Stimulated activated CD4-positive, alpha-beta T cell treated with anti-CD3 and anti-CD28 coated beads, Interleukin-15, amount 100 ng/mL, for 48 hours (primary cell): ENCODE measurements at regions not wholly inside any gene's neighbourhood (a gene's known extent, or its start where the extent isn't known, plus 50 kb on each side); places are given as distances from the start of the nearest gene placed in this dataset.
"Not testable (repeated sequence)": the region's sequence is repeated elsewhere in the genome, so short reads cannot be mapped to it uniquely, and the experiment has no call there.

ENCODE experiments used
- DNase-seq, 2 donors: peaks; one replicate each; pipeline ENCODE4 v3.0.0-alpha.2; 2020; ENCODE audit warnings: low read depth in 2 of 2

- DNase-seq, result no peak
Measured at GRCh38 chr20:56724241-56724757, 95.2 kb downstream of the TFAP2C start.

DNA sequence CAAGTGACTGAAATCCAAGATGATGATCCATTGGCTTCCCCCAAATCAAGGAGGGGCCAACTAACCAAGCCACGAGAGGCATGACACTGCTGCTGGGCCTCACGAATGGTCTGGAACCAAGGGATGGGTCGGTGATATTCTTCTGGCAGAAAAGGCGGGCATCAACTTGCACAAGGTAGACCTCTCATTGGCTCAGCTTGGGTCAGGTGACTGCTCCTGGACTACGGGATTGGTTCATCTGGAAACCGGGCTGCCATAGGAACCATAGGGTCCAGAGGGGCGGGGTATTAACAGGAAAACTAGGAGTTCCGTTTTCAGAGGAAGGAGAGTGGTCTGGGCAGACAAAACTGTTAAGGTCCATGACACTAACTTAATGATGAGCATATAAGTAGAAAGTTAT, 100.9 kb downstream of the TFAP2C start:
- DNase-seq, result no peak

DNA sequence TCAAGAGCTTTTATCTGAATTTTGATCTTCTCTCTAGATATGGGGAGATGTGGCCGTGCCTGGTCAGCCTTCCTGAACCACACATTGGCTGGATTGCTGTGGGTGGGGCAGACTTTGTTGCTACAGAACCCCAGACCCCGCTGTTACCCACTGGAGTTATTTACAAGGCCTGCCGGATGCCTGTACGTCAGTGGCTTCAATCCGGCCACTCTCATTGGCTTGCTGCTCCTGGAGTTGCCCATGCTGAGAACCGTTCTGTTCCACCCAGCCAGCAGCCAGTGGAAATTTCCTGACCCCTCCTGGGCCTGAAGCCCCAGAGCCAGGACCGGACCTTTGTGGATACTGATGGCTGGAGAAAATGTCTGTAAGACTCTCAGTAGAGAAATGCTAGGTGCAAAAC, 101.9 kb downstream of the TFAP2C start:
- no peak for DNase-seq

GRCh38 chr20:56731476-56731875, 102.4 kb downstream of the TFAP2C start:
- DNase-seq, result no peak

- no peak for DNase-seq
Measured at GRCh38 chr20:56733967-56734366, 104.9 kb downstream of the TFAP2C start.

DNA sequence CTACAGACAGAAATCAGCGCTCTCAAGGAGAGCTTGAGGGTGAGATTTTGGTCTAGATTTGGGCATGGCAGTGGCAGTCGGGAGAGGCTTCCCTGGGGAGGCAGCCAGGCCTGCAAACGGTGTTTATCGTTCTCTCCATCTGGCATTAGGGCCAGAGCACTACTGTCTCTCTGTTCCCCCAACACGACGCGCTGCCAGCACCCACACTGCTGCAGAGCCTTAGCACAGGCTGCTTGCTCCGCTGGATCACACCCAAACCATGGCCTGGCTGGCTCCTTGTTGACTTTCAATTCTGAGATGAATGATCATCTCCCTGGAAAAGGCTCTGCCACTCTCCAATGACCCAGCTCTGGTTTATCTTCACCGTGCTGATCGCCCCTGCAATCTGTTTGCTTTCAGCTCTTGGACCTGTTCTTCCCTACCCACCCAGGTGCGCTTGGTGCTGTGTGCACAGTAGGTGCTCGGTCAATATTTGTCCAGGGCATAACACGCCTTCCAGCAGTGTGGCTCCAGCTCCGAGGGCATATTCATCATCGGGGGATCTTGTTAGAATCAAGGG, 106.1 kb downstream of the TFAP2C start:
- DNase-seq, result no peak

- DNase-seq, result no peak
Measured at GRCh38 chr20:56736285-56736857, 107.3 kb downstream of the TFAP2C start.

- not testable (repeated sequence) for DNase-seq
Measured at GRCh38 chr20:56744325-56744821, 115.3 kb downstream of the TFAP2C start.

GRCh38 chr20:56748476-56749377, 119.6 kb downstream of the TFAP2C start:
- no peak for DNase-seq

DNA sequence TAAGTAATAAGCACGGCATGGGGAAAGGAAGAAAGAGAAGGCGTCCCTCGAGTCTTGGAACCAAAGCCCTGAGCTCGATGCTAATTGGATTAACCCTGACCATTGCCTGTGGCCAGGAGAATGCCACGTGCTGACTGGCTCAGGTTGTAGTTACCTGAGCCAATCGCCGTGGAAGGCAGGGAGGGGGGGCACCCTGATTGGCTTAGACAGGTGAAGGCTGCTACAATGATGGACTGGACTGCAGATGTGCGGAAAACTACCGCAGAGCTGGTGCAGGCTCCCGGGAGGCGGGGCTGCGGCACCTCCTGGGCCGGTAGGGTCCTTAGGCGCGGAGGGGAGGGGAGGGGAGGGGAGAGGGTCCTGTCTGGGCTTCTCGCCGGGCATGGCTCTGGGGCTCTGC, 121.3 kb downstream of the TFAP2C start:
- no peak for DNase-seq

- DNase-seq, result no peak
Measured at GRCh38 chr20:56752274-56752673, 123.2 kb downstream of the TFAP2C start.

DNA sequence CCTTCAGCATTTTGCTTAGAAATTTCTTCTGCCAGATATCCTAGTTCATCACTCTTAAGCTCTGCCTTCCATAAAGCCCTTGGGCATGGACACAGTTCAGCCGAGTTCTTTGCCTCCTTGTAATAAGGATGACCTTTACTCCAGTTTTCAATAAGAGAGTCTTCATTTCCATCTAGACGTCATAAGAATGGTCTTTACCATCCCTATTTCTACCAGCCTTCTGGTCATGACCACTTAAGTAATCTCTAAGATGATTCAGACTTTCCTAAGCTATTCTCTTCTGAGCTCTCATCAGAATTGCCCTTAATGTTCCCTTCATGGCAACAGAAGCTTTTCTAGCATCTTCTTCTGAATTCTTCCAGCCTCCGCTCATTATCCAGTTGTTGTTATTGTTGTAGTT, 126.1 kb downstream of the TFAP2C start:
- no peak for DNase-seq

GRCh38 chr20:56756658-56757057, 127.6 kb downstream of the TFAP2C start:
- not testable (repeated sequence) for DNase-seq

GRCh38 chr20:56758706-56759105, 129.6 kb downstream of the TFAP2C start:
- DNase-seq, result no peak

DNA sequence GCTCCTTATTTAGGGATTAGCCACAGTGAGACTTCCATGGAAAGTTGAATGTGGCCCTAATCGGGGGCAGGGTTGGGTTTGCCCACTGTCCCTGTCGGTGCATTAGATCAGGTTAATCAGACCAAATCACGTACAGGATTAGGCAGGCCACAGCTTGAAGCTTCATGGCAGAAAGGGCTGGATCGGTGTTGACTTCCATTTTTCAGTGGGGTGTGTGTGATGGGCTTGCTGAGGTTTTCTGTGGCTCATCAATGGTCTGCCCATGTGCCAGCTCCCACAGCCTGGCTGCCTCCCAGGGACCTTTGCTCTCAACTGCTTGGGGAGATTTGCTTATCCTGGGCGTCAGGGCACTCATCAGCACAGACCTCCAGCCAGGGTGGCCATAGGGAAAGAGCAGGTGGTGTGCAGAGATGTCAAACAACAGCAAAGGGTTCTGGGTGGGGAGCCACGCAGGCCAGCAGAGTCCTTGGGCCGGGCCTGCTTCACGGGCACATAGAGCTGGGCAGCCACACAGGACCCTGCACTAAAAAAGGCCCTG, 130.7 kb downstream of the TFAP2C start:
- no peak for DNase-seq

DNA sequence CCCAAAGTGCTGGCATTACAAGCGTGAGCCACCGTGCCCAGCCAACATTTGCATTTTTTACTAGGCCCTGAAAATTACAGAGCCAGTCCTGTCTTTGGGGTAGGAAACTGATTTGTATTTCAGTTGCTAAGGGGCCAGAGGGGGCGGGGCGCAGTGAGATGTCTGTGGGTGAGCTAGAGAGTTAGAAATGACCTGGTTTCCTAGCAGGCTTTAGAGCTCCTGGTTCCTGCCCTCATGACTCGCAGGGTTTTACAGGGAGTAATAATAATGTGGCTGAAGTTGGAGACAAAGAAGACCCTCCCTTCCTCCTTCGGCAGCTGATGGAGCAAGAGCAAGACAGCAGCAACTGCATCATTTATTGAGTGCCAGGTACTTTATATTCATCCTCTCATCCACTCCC, 131.5 kb downstream of the TFAP2C start:
- no peak for DNase-seq

GRCh38 chr20:56761393-56761792, 132.3 kb downstream of the TFAP2C start:
- no peak for DNase-seq

GRCh38 chr20:56762401-56762800, 133.3 kb downstream of the TFAP2C start:
- DNase-seq, result no peak

GRCh38 chr20:56762829-56763228, 133.7 kb downstream of the TFAP2C start:
- DNase-seq, result no peak

DNA sequence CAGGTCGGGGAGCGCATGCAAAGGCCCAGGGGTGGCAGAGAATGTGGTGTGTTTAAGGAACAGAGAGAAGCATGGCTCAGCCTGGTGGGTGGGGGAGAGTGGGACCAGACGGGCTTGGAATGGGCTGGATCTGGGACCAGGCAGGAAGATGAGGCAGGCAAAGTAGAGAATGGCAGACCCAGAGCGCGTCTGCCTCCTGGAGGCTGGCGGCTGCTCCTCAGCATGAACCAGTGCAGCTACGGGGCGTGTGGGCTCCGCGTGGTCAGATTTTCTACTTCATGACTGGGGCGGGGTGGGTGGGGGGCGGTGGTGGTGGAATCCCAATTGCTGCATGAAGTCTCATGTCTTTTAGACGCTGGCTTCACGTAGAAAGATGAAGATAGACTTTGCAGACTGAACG, 135.6 kb downstream of the TFAP2C start:
- no peak for DNase-seq

DNA sequence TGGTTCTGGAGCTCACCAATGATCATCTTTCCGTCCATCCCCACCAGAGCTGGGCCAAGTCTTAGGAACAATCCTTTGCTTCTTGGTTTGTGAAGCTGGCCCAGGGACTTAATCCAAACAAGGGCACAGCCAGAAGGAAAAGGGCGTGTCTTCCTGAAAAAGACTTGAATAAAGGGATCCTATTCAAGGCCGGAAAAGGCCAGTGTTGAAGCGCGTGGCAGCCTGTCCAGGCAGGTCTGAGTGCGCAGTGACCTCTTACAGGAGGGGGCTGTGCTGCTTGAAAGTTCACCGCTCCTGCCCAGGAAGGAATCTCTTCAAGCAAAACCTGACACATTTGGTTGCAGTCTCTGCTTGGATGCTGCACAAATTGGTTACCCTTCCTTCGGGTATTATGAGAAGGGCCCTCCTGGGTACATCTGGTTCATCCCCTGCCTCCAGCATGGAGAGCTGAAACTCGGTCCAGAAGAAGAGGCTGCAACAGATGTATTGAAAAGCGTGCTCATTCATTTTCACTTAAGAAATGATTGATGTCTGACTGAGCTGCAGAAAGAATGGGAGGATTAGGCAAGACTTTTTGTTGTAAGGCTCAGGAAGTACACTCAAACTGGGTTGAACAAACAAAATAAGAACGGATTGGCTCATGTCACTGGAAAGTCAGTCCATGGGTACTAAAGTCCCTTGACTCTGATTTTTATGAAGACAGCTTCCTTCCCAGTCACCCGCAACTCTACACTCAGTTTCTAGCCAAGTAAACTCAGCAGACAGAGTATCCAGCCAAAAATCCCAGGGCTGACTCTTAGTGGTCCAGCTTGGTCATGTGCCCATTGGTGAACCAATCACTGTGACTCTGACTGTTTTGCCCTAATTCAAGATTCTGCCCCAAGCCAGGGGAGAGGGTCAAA, 136.3 kb downstream of the TFAP2C start:
- no peak for DNase-seq
